ENCODE measurements at regions not wholly inside any gene's neighbourhood (a gene's known extent, or its start where the extent isn't known, plus 50 kb on each side); places are given as distances from the start of the nearest gene placed in this dataset.

GRCh38 chr6:156502969-156503504, 274.1 kb upstream of the ARID1B start:
- no peak for DNase-seq
- H3K36me3 Mint-ChIP-seq (ENCODE audit: low read depth): no peaks in the 10 kb centered on the region
- peaks cover 4% of the 10 kb centered on the region for H3K27me3 Mint-ChIP-seq
- ATAC-seq: no peak
- no peaks in the 10 kb centered on the region for H3K4me1 Mint-ChIP-seq
- H3K4me3 Mint-ChIP-seq: no peak overlapping the region
- H3K9me3 Mint-ChIP-seq: peaks cover 19% of the 10 kb centered on the region
- no peak overlapping the region for H3K27ac Mint-ChIP-seq

GRCh38 chr6:156497618-156498017, 279.6 kb upstream of the ARID1B start:
- no peak for ATAC-seq
- H3K27me3 Mint-ChIP-seq: peaks cover 4% of the 10 kb centered on the region

GRCh38 chr6:156487877-156488276, 289.3 kb upstream of the ARID1B start:
- peaks cover 3% of the 10 kb centered on the region for H3K9me3 Mint-ChIP-seq
- no peaks in the 10 kb centered on the region for H3K27me3 Mint-ChIP-seq
- DNase-seq (no peak), ATAC-seq (no peak)
- H3K36me3 Mint-ChIP-seq (ENCODE audit: low read depth): peaks cover 2% of the 10 kb centered on the region
- no peaks in the 10 kb centered on the region for H3K4me1 Mint-ChIP-seq
- no peak overlapping the region for H3K27ac Mint-ChIP-seq
- no peak overlapping the region for H3K4me3 Mint-ChIP-seq

More at GRCh38 chr6:156497618-156498017, 279.6 kb upstream of the ARID1B start:
- H3K9me3 Mint-ChIP-seq: peaks cover 22% of the 10 kb centered on the region
- no peak for DNase-seq
- H3K4me3 Mint-ChIP-seq: no peak overlapping the region
- H3K27ac Mint-ChIP-seq: no peak overlapping the region
- H3K4me1 Mint-ChIP-seq: no peaks in the 10 kb centered on the region
- no peaks in the 10 kb centered on the region for H3K36me3 Mint-ChIP-seq (ENCODE audit: low read depth)

- no peak for ATAC-seq
- H3K36me3 Mint-ChIP-seq (ENCODE audit: low read depth): peaks cover 2% of the 10 kb centered on the region
Measured at GRCh38 chr6:156485150-156485549, 292.0 kb upstream of the ARID1B start.

GRCh38 chr6:156474507-156475120, 302.6 kb upstream of the ARID1B start:
- Mint-ChIP-seq H3K36me3 (ENCODE audit: low read depth) (no peaks in the 10 kb centered on the region), H3K4me1 (no peaks in the 10 kb centered on the region), H3K27me3 (peaks cover 3% of the 10 kb centered on the region), H3K4me3 (no peak overlapping the region), H3K27ac (no peak overlapping the region), H3K9me3 (peaks cover 4% of the 10 kb centered on the region)
- ATAC-seq: no peak
- no peak for DNase-seq

More at GRCh38 chr6:156485150-156485549, 292.0 kb upstream of the ARID1B start:
- Mint-ChIP-seq H3K4me3 (no peak overlapping the region), H3K27ac (no peak overlapping the region), H3K4me1 (no peaks in the 10 kb centered on the region), H3K9me3 (peaks cover 10% of the 10 kb centered on the region), H3K27me3 (no peaks in the 10 kb centered on the region)
- no peak for DNase-seq

- DNase-seq: no peak
- Mint-ChIP-seq H3K4me3 (no peak overlapping the region), H3K27me3 (peaks cover 3% of the 10 kb centered on the region), H3K27ac (no peak overlapping the region), H3K4me1 (no peaks in the 10 kb centered on the region), H3K36me3 (ENCODE audit: low read depth) (no peaks in the 10 kb centered on the region), H3K9me3 (peaks cover 4% of the 10 kb centered on the region)
- ATAC-seq: no peak
Measured at GRCh38 chr6:156471000-156471399, 306.2 kb upstream of the ARID1B start.

- Mint-ChIP-seq H3K27ac (no peak overlapping the region), H3K9me3 (peaks cover 3% of the 10 kb centered on the region), H3K4me3 (no peak overlapping the region), H3K36me3 (ENCODE audit: low read depth) (no peaks in the 10 kb centered on the region), H3K27me3 (peaks cover 8% of the 10 kb centered on the region), H3K4me1 (peaks cover 4% of the 10 kb centered on the region)
- no peak for DNase-seq
- no peak for ATAC-seq
Measured at GRCh38 chr6:156464100-156464878, 312.9 kb upstream of the ARID1B start.

GRCh38 chr6:156461647-156462046, 315.5 kb upstream of the ARID1B start:
- DNase-seq (no peak), ATAC-seq (no peak)
- Mint-ChIP-seq H3K36me3 (ENCODE audit: low read depth) (no peaks in the 10 kb centered on the region), H3K27ac (no peak overlapping the region), H3K9me3 (peaks cover 3% of the 10 kb centered on the region), H3K4me1 (peaks cover 4% of the 10 kb centered on the region), H3K27me3 (peaks cover 8% of the 10 kb centered on the region), H3K4me3 (no peak overlapping the region)

- Mint-ChIP-seq H3K4me1 (no peaks in the 10 kb centered on the region), H3K27me3 (peaks cover 5% of the 10 kb centered on the region), H3K9me3 (peaks cover 4% of the 10 kb centered on the region), H3K27ac (no peak overlapping the region), H3K4me3 (no peak overlapping the region), H3K36me3 (ENCODE audit: low read depth) (no peaks in the 10 kb centered on the region)
- no peak for DNase-seq
- ATAC-seq: no peak
Measured at GRCh38 chr6:156457601-156458000, 319.6 kb upstream of the ARID1B start.

GRCh38 chr6:156455847-156456246, 321.3 kb upstream of the ARID1B start:
- ATAC-seq (no peak), DNase-seq (no peak)
- peaks cover 3% of the 10 kb centered on the region for H3K27me3 Mint-ChIP-seq
- H3K9me3 Mint-ChIP-seq: peaks cover 4% of the 10 kb centered on the region
- H3K4me3 Mint-ChIP-seq: no peak overlapping the region
- H3K36me3 Mint-ChIP-seq (ENCODE audit: low read depth): no peaks in the 10 kb centered on the region
- no peaks in the 10 kb centered on the region for H3K4me1 Mint-ChIP-seq
- no peak overlapping the region for H3K27ac Mint-ChIP-seq

GRCh38 chr6:156454867-156455266, 322.3 kb upstream of the ARID1B start:
- ATAC-seq (no peak), DNase-seq (no peak)
- Mint-ChIP-seq H3K9me3 (peaks cover 4% of the 10 kb centered on the region), H3K4me3 (no peak overlapping the region), H3K36me3 (ENCODE audit: low read depth) (no peaks in the 10 kb centered on the region), H3K27ac (no peak overlapping the region), H3K4me1 (no peaks in the 10 kb centered on the region), H3K27me3 (no peaks in the 10 kb centered on the region)

GRCh38 chr6:156451726-156452125, 325.5 kb upstream of the ARID1B start:
- H3K27me3 Mint-ChIP-seq: no peaks in the 10 kb centered on the region
- H3K27ac Mint-ChIP-seq: no peak overlapping the region
- no peaks in the 10 kb centered on the region for H3K36me3 Mint-ChIP-seq (ENCODE audit: low read depth)
- H3K4me1 Mint-ChIP-seq: no peaks in the 10 kb centered on the region
- DNase-seq (no peak), ATAC-seq (no peak)
- peaks cover 4% of the 10 kb centered on the region for H3K9me3 Mint-ChIP-seq
- no peak overlapping the region for H3K4me3 Mint-ChIP-seq

- Mint-ChIP-seq H3K4me3 (no peak overlapping the region), H3K27ac (no peak overlapping the region), H3K9me3 (peaks cover 4% of the 10 kb centered on the region), H3K27me3 (no peaks in the 10 kb centered on the region), H3K4me1 (no peaks in the 10 kb centered on the region), H3K36me3 (ENCODE audit: low read depth) (no peaks in the 10 kb centered on the region)
- ATAC-seq (no peak), DNase-seq (no peak)
Measured at GRCh38 chr6:156451088-156451487, 326.1 kb upstream of the ARID1B start.

GRCh38 chr6:156450421-156450820, 326.8 kb upstream of the ARID1B start:
- no peak for ATAC-seq
- DNase-seq: no peak
- peaks cover 4% of the 10 kb centered on the region for H3K9me3 Mint-ChIP-seq
- H3K4me1 Mint-ChIP-seq: no peaks in the 10 kb centered on the region
- no peak overlapping the region for H3K27ac Mint-ChIP-seq
- no peaks in the 10 kb centered on the region for H3K27me3 Mint-ChIP-seq
- H3K4me3 Mint-ChIP-seq: no peak overlapping the region
- H3K36me3 Mint-ChIP-seq (ENCODE audit: low read depth): no peaks in the 10 kb centered on the region

- H3K4me3 Mint-ChIP-seq: no peak overlapping the region
- no peaks in the 10 kb centered on the region for H3K36me3 Mint-ChIP-seq (ENCODE audit: low read depth)
- DNase-seq: no peak
- no peak overlapping the region for H3K27ac Mint-ChIP-seq
- no peaks in the 10 kb centered on the region for H3K27me3 Mint-ChIP-seq
- no peak for ATAC-seq
- H3K9me3 Mint-ChIP-seq: peaks cover 4% of the 10 kb centered on the region
- no peaks in the 10 kb centered on the region for H3K4me1 Mint-ChIP-seq
Measured at GRCh38 chr6:156449569-156449968, 327.6 kb upstream of the ARID1B start.

All from activated naive CD8-positive, alpha-beta T cell treated with anti-CD3 and anti-CD28 coated beads, Interleukin-2, amount 50 U/mL, for 24 hours (primary cell).